Smooth muscle cell (in vitro differentiated cells): ENCODE measurements at regions not wholly inside any gene's neighbourhood (a gene's known extent, or its start where the extent isn't known, plus 50 kb on each side); places are given as distances from the start of the nearest gene placed in this dataset.

Experiments
- DNase-seq: peaks from one replicate; lab custom pipeline; 2025; ENCODE audit not compliant: unreplicated experiment; lab: John Stamatoyannopoulos, UW
- H2AFZ ChIP-seq: fragments of 200-600 bp; sonication (generic); 2 replicates; pipeline ENCODE4 v1.6.0; 2016; ENCODE audit warnings: antibody characterized with exemption, low read depth, mild to moderate bottlenecking
- H3F3A ChIP-seq: fragments of 200-600 bp; sonication (generic); 2 replicates; pipeline ENCODE4 v1.6.0; 2017; ENCODE audit warnings: antibody characterized with exemption, low read depth
- H3K27ac ChIP-seq: fragments of 200-600 bp; sonication (generic); 2 replicates; pipeline ENCODE4 v1.5.1; 2016; ENCODE audit warnings: low read depth, mild to moderate bottlenecking
- H3K27me3 ChIP-seq: fragments of 200-600 bp; sonication (generic); 2 replicates; pipeline ENCODE4 v1.6.1; 2016; ENCODE audit warnings: low read depth, mild to moderate bottlenecking
- H3K36me3 ChIP-seq: fragments of 200-600 bp; sonication (generic); 2 replicates; pipeline ENCODE4 v1.5.1; 2016; ENCODE audit warnings: low read depth
- H3K4me1 ChIP-seq: fragments of 200-600 bp; sonication (generic); 2 replicates; pipeline ENCODE4 v1.5.1; 2016; ENCODE audit warnings: low read depth
- H3K4me2 ChIP-seq: fragments of 200-600 bp; sonication (generic); 2 replicates; pipeline ENCODE4 v1.6.0; 2016; ENCODE audit warnings: mild to moderate bottlenecking
- H3K4me3 ChIP-seq: fragments of 200-600 bp; sonication (generic); 2 replicates; pipeline ENCODE4 v1.5.1; 2016; ENCODE audit warnings: mild to moderate bottlenecking
- H3K79me2 ChIP-seq: fragments of 200-600 bp; sonication (generic); 2 replicates; pipeline ENCODE4 v1.6.0; 2016; ENCODE audit warnings: low read depth, mild to moderate bottlenecking
- H3K9ac ChIP-seq: fragments of 200-600 bp; sonication (generic); 2 replicates; pipeline ENCODE4 v1.6.0; 2016; ENCODE audit warnings: low read depth
- H3K9me3 ChIP-seq: fragments of 200-600 bp; sonication (generic); replicated peaks from 2 replicates; pipeline ENCODE4 v1.5.1; 2016; ENCODE audit warnings: low read depth
- H4K20me1 ChIP-seq: fragments of 200-600 bp; sonication (generic); 2 replicates; pipeline ENCODE4 v1.6.0; 2016; ENCODE audit warnings: low read depth
- CTCF ChIP-seq: fragments of 200-600 bp; sonication (generic); IDR thresholded peaks from 2 replicates; pipeline ENCODE4 v1.5.1; 2017; ENCODE audit warnings: borderline replicate concordance, mild to moderate bottlenecking, antibody characterized with exemption; ENCODE audit not compliant: insufficient read depth, poor library complexity, severe bottlenecking
- WGBS: methylation state at CpG from one replicate; pipeline ENCODE4 v1.1.7; 2016; ENCODE audit warnings: low lambda C conversion rate; 5-methylcytosine and 5-hydroxymethylcytosine counted together

- H2AFZ ChIP-seq: no peak overlapping the region
- 70% methylated on average over 3 of the region's 3 CpGs for WGBS
Observed at GRCh38 chr18:32582455-32582854, 111.8 kb upstream of the GAREM1 start.

DNA sequence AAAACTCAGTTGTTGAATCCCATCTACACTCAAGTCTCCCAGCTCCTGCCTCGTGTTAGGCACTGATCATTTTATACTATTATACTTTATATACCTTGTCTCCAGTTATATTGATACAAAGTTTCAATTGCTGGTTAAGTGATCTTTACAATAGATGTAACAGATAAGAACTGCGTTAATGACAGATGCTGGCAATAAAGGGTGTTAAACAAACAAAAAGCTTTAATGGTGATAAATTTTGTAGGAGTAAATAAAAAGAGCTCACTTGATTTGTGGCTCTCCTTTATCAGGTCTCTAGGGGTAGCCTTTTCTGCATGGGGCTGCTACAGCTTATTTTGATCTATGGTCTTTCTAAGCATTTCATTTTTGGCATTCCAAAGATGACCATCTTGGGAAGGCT, 106.9 kb upstream of the GAREM1 start:
- Histone ChIP-seq H3K79me2 (no peaks in the 10 kb centered on the region), H3K4me3 (no peak overlapping the region), H3K9ac (no peak overlapping the region), H2AFZ (no peak overlapping the region), H3F3A (no peaks in the 10 kb centered on the region), H4K20me1 (no peaks in the 10 kb centered on the region), H3K36me3 (no peaks in the 10 kb centered on the region), H3K4me2 (no peak overlapping the region), H3K4me1 (peaks cover 8% of the 10 kb centered on the region), H3K27ac (no peak overlapping the region), H3K27me3 (no peaks in the 10 kb centered on the region), H3K9me3 (no peaks in the 10 kb centered on the region)
- DNase-seq: no peak
- 87% methylated on average over 2 of the region's 2 CpGs for WGBS
- TF ChIP-seq CTCF: no peak

More at GRCh38 chr18:32582455-32582854, 111.8 kb upstream of the GAREM1 start:
- TF ChIP-seq CTCF: no peak
- H3F3A ChIP-seq: no peaks in the 10 kb centered on the region
- DNase-seq: no peak
- no peaks in the 10 kb centered on the region for H3K9me3 ChIP-seq
- H3K27me3 ChIP-seq: no peaks in the 10 kb centered on the region
- no peak overlapping the region for H3K4me3 ChIP-seq
- no peak overlapping the region for H3K4me2 ChIP-seq
- H4K20me1 ChIP-seq: no peaks in the 10 kb centered on the region
- H3K79me2 ChIP-seq: no peaks in the 10 kb centered on the region
- no peak overlapping the region for H3K9ac ChIP-seq
- H3K27ac ChIP-seq: no peak overlapping the region
- H3K36me3 ChIP-seq: no peaks in the 10 kb centered on the region
- H3K4me1 ChIP-seq: no peaks in the 10 kb centered on the region

DNA sequence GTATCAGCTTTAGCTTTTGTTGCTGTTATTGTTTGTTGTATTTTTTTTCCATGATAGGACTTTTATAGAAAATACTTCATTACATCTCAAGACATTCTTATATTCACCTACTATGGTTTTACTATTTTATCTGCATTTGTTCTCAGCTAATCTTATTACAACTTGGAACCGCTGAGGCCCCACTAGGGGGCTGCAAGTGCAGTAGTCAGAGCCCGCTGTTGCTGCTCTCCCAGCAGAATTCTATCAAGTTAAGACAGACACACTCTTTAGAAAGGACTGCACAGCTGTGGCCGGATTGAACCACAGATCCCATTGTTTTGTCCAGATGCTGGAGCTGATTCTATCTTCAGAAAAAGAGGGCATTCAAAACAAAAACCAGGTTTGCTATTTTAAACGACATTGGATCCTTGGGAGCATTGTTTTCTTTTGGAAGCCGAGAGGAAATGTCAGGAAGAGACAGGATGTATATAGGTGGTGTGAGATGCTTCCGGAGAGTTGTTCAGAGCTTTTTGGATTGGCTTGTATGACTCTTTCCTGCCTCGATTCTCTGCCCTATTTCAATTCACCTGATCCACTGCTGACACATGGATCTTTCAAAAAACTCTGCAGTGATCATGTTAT, 105.7 kb upstream of the GAREM1 start:
- WGBS: 61% methylated on average over 7 of the region's 7 CpGs
- no peak overlapping the region for H3K27ac ChIP-seq
- no peaks in the 10 kb centered on the region for H3K9me3 ChIP-seq
- H3K79me2 ChIP-seq: no peaks in the 10 kb centered on the region
- H3K27me3 ChIP-seq: no peaks in the 10 kb centered on the region
- H3F3A ChIP-seq: no peaks in the 10 kb centered on the region
- peak; percentile 33 for TF ChIP-seq CTCF
- H3K4me3 ChIP-seq: no peak overlapping the region
- no peak overlapping the region for H3K4me2 ChIP-seq
- H4K20me1 ChIP-seq: no peaks in the 10 kb centered on the region
- H2AFZ ChIP-seq: no peak overlapping the region
- DNase-seq: no peak
- H3K4me1 ChIP-seq: peaks cover 8% of the 10 kb centered on the region
- no peaks in the 10 kb centered on the region for H3K36me3 ChIP-seq
- H3K9ac ChIP-seq: no peak overlapping the region

GRCh38 chr18:32566960-32567359, 96.3 kb upstream of the GAREM1 start:
- no peak overlapping the region for H2AFZ ChIP-seq
- H3K36me3 ChIP-seq: no peaks in the 10 kb centered on the region
- no peak overlapping the region for H3K4me2 ChIP-seq
- no peak overlapping the region for H3K9ac ChIP-seq
- DNase-seq: no peak
- no peaks in the 10 kb centered on the region for H3K4me1 ChIP-seq
- WGBS: 86% methylated on average over 3 of the region's 3 CpGs
- no peaks in the 10 kb centered on the region for H3K79me2 ChIP-seq
- no peak for TF ChIP-seq CTCF
- H3K4me3 ChIP-seq: no peak overlapping the region
- no peaks in the 10 kb centered on the region for H4K20me1 ChIP-seq
- H3F3A ChIP-seq: no peaks in the 10 kb centered on the region
- H3K27ac ChIP-seq: no peak overlapping the region
- no peaks in the 10 kb centered on the region for H3K27me3 ChIP-seq
- H3K9me3 ChIP-seq: no peaks in the 10 kb centered on the region
